Tibial nerve (tissue), 4 donors: ENCODE measurements at regions not wholly inside any gene's neighbourhood (a gene's known extent, or its start where the extent isn't known, plus 50 kb on each side); places are given as distances from the start of the nearest gene placed in this dataset.

Experiments
- DNase-seq, 2 donors: peaks; one replicate each; pipeline ENCODE4 v3.0.0-alpha.2; 2019; ENCODE audit warnings: low spot score in 2 of 2
- H3K27ac ChIP-seq, 4 donors: fragments of 200-600 bp; sonication (generic) in 3 of 4; one replicate each; pipeline ENCODE4 v1.5.1; 2017 to 2019; ENCODE audit warnings: mild to moderate bottlenecking in 1 of 4
- H3K27me3 ChIP-seq, 2 donors: fragments of 200-600 bp; sonication (generic) in 1 of 2; one replicate each; pipeline versions ENCODE4 v1.5.1 to v1.6.0; 2017 to 2019
- H3K36me3 ChIP-seq, 3 donors: fragments of 200-600 bp; sonication (generic); one replicate each; pipeline ENCODE4 v1.5.1; 2018 to 2019
- H3K4me1 ChIP-seq, 4 donors: fragments of 200-600 bp; sonication (generic) in 3 of 4; one replicate each; pipeline ENCODE4 v1.5.1; 2017 to 2019
- H3K4me3 ChIP-seq, 4 donors: fragments of 200-600 bp; sonication (generic) in 3 of 4; one replicate each; pipeline ENCODE4 v1.5.1; 2017 to 2019; ENCODE audit warnings: mild to moderate bottlenecking in 1 of 4, moderate library complexity in 1 of 4
- H3K9me3 ChIP-seq, 4 donors: fragments of 200-600 bp; sonication (generic) in 3 of 4; one replicate each; pipeline ENCODE4 v1.5.1; 2017 to 2019
- CTCF ChIP-seq, 5 experiments: fragments of 200-600 bp in 3 of 5; fragments of 450-650 bp in 2 of 5; sonication (generic) in 3 of 5; IDR thresholded peaks; one replicate each; pipeline ENCODE4 v1.5.1; 2016 to 2019; ENCODE audit warnings: antibody characterized with exemption in 5 of 5, mild to moderate bottlenecking in 3 of 5, moderate library complexity in 2 of 5
- EP300 ChIP-seq, 2 donors: sonication (generic); formaldehyde crosslinking; IDR thresholded peaks; one replicate each; pipeline ENCODE4 v1.6.1; 2017; ENCODE audit warnings: antibody characterized with exemption in 2 of 2, mild to moderate bottlenecking in 1 of 2
- POLR2A ChIP-seq, 2 donors: fragments of 450-650 bp; IDR thresholded peaks; one replicate each; pipeline ENCODE4 v1.6.1; 2017; ENCODE audit warnings: antibody characterized with exemption in 2 of 2, mild to moderate bottlenecking in 2 of 2, moderate library complexity in 2 of 2
- WGBS, 2 donors: methylation state at CpG; one replicate each; pipeline ENCODE4 v1.1.5; 2018; 5-methylcytosine and 5-hydroxymethylcytosine counted together

GRCh38 chr6:167710363-167710920 lies 116.3 kb upstream of the AFDN start:
- H3K4me3 ChIP-seq, result no peak overlapping the region
- 77 to 90% methylated on average over 13 of the region's 13 CpGs for WGBS, 2 donors

DNA sequence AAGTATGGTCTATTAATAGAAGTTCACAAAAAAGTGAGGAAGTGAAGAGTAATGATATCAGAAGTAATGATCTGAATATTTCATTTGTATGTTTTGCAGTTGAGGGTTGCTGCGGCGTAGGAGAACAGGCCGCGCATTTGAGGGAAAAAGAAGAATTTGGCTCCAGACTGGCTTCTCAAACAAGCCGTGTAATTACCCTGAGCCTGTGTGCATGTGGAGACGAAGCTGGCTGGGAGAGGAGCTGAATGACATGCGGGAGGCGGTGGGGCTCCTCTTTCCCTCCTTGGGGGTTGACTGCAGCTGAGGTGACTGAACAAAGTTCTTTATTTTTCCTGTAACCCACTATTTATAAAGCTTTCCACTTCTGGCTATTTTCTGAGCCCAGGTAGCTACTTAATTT lies 115.5 kb upstream of the AFDN start:
- TF ChIP-seq POLR2A (IDR thresholded peaks at IDR 0.05) (no peak), EP300 (IDR thresholded peaks at IDR 0.05) (no peak)
- no peak for DNase-seq
- Histone ChIP-seq H3K4me3 (no peak overlapping the region), H3K4me1 (no peaks in the 10 kb centered on the region), H3K27me3 (no peaks in the 10 kb centered on the region), H3K9me3 (no peaks in the 10 kb centered on the region), H3K36me3 (no peaks in the 10 kb centered on the region), H3K27ac (no peak overlapping the region)
- WGBS, 2 donors, result 55 to 79% methylated on average over 8 of the region's 8 CpGs

More at GRCh38 chr6:167710363-167710920, 116.3 kb upstream of the AFDN start:
- H3K36me3 ChIP-seq, result no peaks in the 10 kb centered on the region
- H3K27me3 ChIP-seq, result no peaks in the 10 kb centered on the region
- no peaks in the 10 kb centered on the region for H3K9me3 ChIP-seq
- H3K4me1 ChIP-seq, result no peaks in the 10 kb centered on the region
- no peak overlapping the region for H3K27ac ChIP-seq
- no peak for DNase-seq
- no peak for TF ChIP-seq CTCF (IDR thresholded peaks at IDR 0.05)
- TF ChIP-seq POLR2A (IDR thresholded peaks at IDR 0.05), result no peak
- TF ChIP-seq EP300 (IDR thresholded peaks at IDR 0.05), result no peak

GRCh38 chr6:167711768-167712730 lies 114.7 kb upstream of the AFDN start:
- TF ChIP-seq POLR2A (IDR thresholded peaks at IDR 0.05) (no peak), CTCF (IDR thresholded peaks at IDR 0.05) (no peak), EP300 (IDR thresholded peaks at IDR 0.05) (no peak)
- DNase-seq, result no peak
- Histone ChIP-seq H3K9me3 (no peaks in the 10 kb centered on the region), H3K27me3 (no peaks in the 10 kb centered on the region), H3K4me1 (no peaks in the 10 kb centered on the region), H3K27ac (peak overlapping the region in 1 of 4 donors; percentile 34), H3K36me3 (no peaks in the 10 kb centered on the region), H3K4me3 (no peak overlapping the region)
- 86 to 89% methylated on average over 19 of the region's 19 CpGs for WGBS, 2 donors

DNA sequence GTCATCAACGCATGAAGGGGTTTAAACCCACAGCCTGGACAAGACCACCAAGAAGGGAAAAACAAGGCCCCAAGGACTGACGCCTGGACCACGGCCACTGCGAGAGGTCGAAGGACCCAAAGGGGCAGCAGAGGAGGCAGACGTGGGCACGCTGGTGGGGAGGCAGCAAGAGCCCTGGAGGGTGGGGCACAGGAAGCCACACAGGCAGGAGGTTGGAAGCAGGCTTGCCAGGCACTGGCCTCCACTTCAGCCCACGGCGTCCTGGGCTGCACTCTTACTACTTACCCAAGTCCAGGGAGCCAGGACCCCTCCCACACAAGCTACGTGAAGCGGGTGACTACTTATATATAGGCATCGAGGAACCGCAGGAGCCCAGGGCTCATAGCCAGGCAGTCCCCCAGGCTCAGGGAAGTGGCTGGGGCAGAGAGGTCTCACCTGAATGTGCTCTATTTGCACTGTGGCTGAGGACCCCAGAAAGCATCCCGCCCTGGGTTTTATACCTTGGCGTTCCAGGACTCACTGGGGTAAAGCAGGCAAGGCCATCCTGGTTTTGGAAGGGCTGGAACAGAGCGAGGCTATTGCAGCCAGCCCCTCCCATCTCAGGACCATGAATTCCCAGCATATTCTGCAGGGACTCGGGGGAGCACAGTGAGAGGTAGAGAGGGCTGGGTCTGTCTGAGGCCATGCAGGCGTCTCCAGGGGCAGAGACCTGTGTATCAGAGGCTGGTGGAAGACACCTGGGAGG lies 113.8 kb upstream of the AFDN start:
- H3K4me1 ChIP-seq, result no peaks in the 10 kb centered on the region
- H3K27ac ChIP-seq, result no peak overlapping the region
- no peaks in the 10 kb centered on the region for H3K9me3 ChIP-seq
- TF ChIP-seq CTCF (IDR thresholded peaks at IDR 0.05), result no peak
- no peak for TF ChIP-seq POLR2A (IDR thresholded peaks at IDR 0.05)
- H3K4me3 ChIP-seq, result no peak overlapping the region
- H3K27me3 ChIP-seq, result no peaks in the 10 kb centered on the region
- no peaks in the 10 kb centered on the region for H3K36me3 ChIP-seq
- DNase-seq, result no peak
- WGBS, 2 donors, result 83 to 85% methylated on average over 18 of the region's 18 CpGs

- Histone ChIP-seq H3K4me1 (no peaks in the 10 kb centered on the region), H3K27me3 (no peaks in the 10 kb centered on the region), H3K9me3 (peaks cover 0 to 1% (median 0%) of the 10 kb centered on the region in 4 donors), H3K27ac (no peak overlapping the region), H3K4me3 (no peak overlapping the region), H3K36me3 (no peaks in the 10 kb centered on the region)
- 21 to 29% methylated on average over 8 of the region's 8 CpGs for WGBS, 2 donors
- TF ChIP-seq CTCF (IDR thresholded peaks at IDR 0.05) (no peak), EP300 (IDR thresholded peaks at IDR 0.05) (no peak), POLR2A (IDR thresholded peaks at IDR 0.05) (no peak)
- DNase-seq, result no peak
These were observed 112.6 kb upstream of the AFDN start for GRCh38 chr6:167714152-167714551.
